Fibroblast of the conjunctiva (primary cell): ENCODE measurements at regions not wholly inside any gene's neighbourhood (a gene's known extent, or its start where the extent isn't known, plus 50 kb on each side); places are given as distances from the start of the nearest gene placed in this dataset.
"Not testable (repeated sequence)": the region's sequence is repeated elsewhere in the genome, so short reads cannot be mapped to it uniquely, and the experiment has no call there.

Experiments
- DNase-seq: peaks from one replicate; pipeline ENCODE4 v3.0.0-alpha.2; 2010; ENCODE audit warnings: low read depth

GRCh38 chr20:57104651-57105204, 161.7 kb downstream of the BMP7 start:
- no peak for DNase-seq

DNA sequence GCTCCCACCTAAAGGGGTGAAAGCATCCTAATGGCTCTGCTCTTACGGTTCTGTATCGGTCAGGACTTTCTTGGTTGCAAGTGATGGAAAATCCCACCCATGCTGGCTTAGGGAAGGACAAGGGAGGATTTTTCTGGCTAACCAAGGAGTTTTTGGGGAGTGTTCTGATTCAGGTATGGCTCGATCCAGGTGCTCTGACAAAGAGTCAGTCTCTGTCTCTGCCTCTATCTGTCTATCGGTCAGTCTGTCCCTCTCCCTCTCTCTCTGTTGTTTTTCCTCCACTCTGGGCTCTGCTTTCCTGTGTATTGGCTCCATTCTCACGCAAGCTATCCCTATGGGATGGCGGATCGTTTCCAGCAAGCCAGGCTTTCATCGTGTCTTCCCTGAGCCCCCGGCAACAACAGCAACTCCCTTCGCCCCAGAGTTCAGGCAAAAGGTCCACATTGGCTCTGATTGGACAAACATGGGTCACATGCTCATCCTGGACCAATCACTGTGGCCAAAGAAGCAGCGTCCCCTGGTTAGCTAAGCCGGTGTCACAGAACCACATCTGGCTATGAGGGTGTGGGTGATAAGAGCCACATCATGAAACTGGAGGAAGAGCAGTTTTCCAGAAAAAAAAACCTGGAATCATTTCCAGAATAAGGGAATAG, 160.3 kb downstream of the BMP7 start:
- no peak for DNase-seq

DNA sequence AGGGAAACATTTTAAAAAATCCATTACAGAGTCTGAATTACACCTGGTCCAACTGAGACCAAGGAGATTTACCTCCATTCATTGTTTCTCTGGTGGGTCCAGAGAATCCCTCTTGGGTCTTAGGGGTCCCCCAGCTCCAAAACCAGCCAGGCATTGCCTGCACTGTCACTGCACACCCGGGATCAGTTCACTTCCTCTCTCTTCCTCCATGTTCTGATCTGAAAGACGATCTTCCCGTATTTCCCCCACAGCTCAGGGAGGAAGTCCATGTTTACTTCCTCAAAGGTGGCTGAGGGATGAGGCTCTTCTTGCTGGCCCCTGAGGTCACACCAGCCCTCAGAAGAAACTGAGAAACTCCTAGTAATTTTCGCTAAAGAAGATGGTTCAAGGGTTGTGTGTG, 159.7 kb downstream of the BMP7 start:
- no peak for DNase-seq

DNA sequence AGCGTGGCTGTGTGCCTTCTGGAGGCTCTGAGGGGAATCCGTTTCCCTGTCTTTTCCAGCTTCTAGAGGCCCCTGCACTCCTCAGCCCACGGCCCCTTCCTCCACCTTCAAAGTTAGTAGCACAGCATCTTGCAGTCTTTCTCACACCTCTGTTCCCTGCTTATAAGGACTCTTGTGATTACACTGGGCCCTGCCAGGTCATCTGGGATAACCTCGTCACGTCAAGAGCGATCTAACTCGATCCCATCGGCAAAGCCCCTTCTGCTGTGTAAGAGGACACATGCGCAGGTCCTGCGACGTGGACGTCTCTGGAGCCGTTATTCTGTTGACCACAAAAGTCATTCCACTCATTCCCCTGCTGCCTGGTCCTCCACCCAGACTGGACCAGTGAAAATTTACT, 159.2 kb downstream of the BMP7 start:
- DNase-seq = no peak

- no peak for DNase-seq
Observed at GRCh38 chr20:57108218-57108617, 158.2 kb downstream of the BMP7 start.

- no peak for DNase-seq
Observed at GRCh38 chr20:57108742-57109570, 157.5 kb downstream of the BMP7 start.

GRCh38 chr20:57109571-57109953, 156.9 kb downstream of the BMP7 start:
- no peak for DNase-seq

DNA sequence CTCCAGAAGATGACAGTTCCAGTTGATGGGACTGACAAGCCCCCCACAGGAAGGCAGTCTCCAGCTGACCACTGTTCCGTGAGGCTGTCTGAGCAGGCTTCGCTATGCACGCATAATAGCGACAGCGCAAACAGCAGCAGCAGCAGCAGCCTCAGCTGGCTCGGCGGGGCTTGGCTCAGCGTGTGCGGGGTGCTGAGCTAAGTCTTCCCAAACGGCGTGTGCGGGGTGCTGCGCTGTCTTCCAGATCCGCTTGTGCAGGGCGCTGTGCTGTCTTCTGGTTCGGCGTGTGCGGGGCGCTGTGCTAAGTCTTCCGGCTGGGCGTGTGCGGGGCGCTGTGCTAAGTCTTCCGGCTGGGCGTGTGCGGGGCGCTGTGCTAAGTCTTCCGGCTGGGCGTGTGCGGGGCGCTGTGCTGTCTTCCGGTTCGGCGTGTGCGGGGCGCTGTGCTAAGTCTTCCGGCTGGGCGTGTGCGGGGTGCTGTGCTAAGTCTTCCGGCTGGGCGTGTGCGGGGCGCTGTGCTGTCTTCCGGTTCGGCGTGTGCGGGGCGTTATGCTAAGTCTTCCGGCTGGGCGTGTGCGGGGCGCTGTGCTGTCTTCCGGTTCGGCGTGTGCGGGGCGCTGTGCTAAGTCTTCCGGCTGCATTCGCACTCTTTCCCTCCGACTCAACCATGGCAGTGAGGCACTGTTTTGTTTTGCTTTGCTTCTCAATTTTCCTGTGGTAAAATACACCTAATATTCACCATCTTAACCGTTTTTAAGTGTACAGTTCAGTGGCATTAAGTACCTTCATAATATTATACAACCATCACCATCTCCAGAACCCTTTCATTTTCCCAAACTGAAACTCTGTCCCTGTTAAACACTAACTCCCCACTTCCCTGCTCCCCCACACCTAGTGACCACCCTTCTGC, 156.1 kb downstream of the BMP7 start:
- DNase-seq = not testable (repeated sequence)

DNA sequence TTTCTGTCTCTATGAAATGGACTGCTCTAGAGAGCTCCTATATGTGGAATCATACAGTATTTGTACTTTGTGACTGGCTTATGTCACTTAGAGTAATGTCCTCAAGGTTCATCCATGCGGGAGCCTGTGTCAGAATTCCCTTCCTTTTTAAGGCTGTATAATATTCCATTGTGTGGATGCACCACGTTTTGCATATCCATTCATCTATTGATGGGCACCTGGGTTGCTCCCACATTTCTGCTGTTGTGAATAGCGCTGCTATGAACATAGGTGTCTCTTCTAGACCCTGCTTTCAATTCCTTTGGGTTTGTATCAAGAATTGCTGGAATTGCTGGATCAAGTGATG, 155.4 kb downstream of the BMP7 start:
- no peak for DNase-seq

DNA sequence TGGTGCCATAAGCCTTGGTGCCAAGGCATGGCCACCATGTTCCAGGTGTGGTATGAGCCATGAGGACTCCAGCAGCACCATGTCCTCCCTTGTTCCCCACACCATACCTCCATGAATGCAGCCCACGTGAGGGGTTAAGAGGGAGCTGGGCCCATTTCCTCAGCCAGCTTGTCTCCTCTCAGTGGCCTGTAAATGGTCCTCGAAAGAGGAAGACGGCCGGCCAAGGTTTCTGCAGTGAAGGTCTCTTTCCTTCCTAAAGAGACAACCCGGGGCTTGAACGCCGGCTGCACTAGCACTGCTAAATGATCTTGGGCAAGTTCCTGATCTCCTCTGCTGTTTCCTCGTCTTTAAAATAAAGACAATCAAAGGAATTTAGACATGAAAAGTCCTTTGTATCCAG, 154.0 kb downstream of the BMP7 start:
- DNase-seq = no peak

GRCh38 chr20:57114290-57115005, 152.0 kb downstream of the BMP7 start:
- no peak for DNase-seq

DNA sequence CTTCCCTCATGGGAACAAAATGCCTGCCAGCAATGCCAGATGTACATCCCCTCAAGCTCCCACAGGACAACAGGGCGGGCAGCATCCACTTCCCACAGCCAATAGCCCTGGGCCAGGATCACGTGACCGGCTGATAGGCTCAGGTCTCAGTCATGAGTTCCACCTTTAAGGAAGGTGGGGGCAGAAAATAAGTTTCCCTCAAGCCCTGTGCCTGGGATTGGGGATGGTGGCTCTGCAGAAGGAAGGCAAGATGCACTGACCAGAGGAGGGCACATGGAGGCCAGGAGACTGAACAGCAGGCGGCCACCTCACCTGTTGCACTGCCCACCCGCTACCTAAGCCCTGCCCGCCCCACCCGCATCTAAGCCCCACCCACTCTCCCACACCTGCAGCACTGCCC, 149.1 kb downstream of the BMP7 start:
- DNase-seq = no peak

DNA sequence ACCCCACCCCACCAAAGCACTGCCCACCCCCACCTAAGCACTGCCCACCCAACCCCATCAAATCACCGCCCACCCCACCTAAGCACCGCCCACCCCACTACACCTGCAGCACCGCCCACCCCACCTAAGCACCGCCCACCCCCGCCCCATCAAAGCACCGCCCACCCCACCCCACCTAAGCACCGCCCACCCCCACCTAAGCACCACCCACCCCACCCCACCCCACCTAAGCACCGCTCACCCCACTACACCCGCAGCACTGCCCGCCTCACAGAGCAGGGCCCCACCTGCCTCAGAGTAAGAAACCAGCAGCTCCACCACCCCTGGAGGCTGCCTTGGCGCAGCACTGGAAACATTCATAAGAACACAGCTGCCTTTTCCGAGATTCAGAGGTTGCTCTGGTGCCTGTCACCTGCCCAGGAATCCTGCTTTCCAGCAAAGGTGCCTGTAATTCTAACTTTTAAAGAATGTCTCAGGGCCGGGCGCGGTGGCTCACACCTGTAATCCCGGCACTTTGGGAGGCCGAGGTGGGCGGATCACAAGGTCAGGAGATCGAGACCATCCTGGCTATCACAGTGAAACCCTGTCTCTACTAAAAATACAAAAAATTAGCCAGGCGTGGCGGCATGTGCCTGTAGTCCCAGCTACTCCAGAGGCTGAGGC, 148.2 kb downstream of the BMP7 start:
- no peak for DNase-seq
